ENCODE measurements at regions not wholly inside any gene's neighbourhood (a gene's known extent, or its start where the extent isn't known, plus 50 kb on each side); places are given as distances from the start of the nearest gene placed in this dataset.

DNA sequence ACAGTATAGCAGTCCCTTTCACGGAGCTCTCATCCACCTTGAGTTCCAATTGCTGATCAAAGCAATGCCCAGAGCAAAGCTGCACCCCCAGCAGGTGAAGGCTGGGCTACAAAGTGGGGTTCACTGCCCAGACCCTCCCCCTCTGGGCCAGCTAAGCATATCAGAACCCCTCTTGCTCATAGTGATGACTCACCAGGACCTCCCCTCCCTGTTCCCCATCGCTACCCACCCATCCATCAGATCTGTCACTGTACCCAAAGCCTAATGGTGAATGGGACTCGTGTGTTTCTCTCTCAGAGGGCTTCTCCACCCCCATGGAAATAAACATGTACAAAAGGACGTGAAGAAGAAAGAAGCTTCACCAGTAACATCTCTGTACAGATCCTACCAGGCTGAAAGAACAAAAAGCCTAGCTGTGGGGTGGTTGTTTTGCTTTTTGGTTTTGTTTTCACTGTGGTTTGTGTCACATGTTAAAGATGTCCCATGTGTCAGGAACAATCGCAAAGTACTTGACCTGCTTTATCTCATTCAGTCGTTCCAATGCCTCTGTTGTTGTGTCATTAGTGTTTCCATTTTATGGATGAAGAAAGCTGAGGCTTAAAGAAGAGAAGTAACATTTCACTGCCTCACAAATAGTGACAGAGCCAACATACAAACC is 518.5 kb downstream of the CD83 start:
- DNase-seq (ENCODE audit: low spot score), result no peak

- DNase-seq (ENCODE audit: low spot score), result no peak
Observed at GRCh38 chr6:14638435-14638905, 520.9 kb downstream of the CD83 start.

GRCh38 chr6:14638906-14639761 is 521.6 kb downstream of the CD83 start:
- DNase-seq (ENCODE audit: low spot score), result no peak

DNA sequence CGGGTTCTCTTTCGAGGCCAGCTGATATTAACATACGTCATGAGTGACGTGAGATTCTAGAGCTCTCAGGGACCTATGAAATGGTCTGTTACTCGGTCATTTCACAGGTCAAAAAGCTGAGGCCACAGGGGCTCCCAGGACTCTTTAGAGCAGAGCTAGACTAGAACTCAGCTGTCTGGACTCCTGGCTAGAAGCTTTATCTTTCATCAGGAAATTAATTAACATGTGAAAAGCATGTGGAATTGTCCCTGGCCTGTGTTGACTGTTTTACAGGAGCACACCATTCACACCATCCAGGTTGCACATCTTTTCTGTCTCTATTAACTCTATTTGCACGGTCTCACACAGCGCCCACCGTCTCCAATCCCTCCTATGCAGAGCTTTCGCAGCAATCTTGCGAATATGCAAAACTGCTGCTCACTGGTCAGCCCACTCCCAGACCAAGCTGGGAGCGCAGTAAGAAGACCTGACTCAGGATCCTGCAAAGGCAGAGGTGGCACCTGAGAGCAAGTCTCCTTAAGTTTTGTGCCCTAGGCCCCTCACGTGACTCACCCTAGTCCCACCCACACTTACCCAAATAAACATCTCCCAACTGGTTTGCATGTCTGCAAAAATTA is 522.5 kb downstream of the CD83 start:
- DNase-seq (ENCODE audit: low spot score), result no peak

- DNase-seq (ENCODE audit: low spot score), result no peak
Observed at GRCh38 chr6:14640631-14641030, 523.1 kb downstream of the CD83 start.

DNA sequence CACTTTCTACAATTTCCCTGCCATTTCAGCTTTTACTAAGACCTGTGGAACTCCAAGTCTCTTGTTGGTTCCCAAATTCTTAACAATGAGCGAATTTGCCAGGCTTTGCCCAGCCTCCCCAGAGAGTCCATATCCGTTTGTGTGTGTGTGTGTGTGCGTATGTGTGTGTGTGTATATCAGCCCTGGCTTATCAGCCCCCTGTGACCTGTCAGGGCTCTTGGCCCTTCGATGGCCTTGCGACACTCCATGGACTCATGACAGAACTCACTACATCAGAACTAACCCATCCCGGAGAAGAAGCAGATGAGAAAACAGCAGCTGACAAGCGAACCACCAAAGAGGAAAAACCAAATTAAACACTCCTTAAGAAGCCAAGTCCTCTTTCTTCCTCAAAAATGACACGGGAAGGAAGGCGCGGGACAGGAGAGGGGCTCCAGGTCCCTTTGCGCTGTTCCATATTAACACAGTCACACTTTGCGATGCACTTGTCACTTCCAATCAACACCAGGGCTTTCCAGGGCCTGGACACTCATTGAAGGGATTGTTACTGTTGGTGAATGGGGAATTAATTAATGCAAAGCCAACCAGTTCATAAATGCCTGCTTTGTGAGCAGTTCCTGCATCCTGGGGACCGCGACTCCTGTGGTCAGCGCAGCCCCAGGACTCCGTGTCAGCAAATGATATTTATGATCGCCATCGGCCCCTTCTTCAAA is 524.0 kb downstream of the CD83 start:
- DNase-seq (ENCODE audit: low spot score), result no peak

- DNase-seq (ENCODE audit: low spot score), result no peak
Observed at GRCh38 chr6:14642136-14642505, 524.5 kb downstream of the CD83 start.

GRCh38 chr6:14642842-14643241 is 525.3 kb downstream of the CD83 start:
- DNase-seq (ENCODE audit: low spot score), result no peak

- no peak for DNase-seq (ENCODE audit: low spot score)
Observed at GRCh38 chr6:14644381-14644780, 526.8 kb downstream of the CD83 start.

GRCh38 chr6:14645221-14645620 is 527.6 kb downstream of the CD83 start:
- no peak for DNase-seq (ENCODE audit: low spot score)

- no peak for DNase-seq (ENCODE audit: low spot score)
Observed at GRCh38 chr6:14645841-14646240, 528.3 kb downstream of the CD83 start.

DNA sequence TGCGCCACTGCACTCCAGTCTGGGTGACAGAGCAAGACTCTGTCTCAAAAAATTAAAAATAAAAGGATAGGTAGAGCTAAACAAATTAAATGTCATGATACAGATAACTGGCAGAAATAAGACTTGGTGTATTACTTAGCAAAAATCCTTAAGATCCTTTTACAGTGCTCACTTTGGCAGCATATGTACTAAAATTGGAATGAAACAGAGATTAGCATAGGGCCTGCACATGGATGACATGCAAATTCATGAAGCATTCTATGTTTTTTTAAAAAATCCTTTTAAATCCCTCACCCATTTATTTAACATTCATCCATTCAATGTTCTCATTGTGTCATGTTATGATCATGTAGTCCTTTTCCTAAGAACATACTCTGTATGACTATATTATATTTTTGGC is 528.8 kb downstream of the CD83 start:
- DNase-seq (ENCODE audit: low spot score), result no peak

DNA sequence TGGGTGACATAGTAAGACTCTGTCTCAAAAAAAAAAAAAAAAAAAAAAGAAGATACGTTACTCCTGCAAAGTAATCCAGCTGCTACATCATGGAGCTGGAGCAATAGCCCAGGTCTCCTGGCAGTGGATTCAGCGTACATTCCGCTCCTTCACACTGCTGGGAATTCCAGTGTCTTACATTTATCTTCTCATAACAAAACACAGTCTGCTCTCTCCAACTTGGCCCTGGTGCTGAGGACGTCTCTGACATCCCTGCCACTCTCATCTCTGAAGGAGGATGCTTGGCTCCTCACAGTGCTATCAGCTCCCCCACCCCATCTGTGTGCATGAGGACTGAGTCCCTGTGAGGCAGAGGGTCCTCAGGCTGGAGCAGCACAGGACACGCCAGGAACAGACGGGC is 529.8 kb downstream of the CD83 start:
- no peak for DNase-seq (ENCODE audit: low spot score)

DNA sequence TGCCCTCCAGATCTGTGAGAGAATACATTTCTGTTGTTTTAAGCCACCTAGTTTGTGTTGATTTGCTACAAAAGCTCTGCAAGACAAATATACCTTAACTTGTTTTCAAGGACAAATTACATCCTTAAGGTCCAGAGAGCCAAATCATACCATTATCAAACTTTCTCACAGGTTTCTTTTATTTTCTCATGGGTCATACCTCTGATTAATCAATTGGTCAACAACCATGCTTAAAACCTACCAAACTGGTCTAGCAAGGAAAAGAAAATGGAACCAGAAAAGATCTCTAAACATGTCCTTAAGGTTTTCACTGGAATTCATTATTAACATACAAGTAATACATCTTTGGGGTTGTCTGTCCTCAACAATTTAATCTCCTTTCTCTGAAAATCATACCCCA is 535.0 kb downstream of the CD83 start:
- DNase-seq (ENCODE audit: low spot score), result no peak

GRCh38 chr6:14655201-14656061 is 537.9 kb downstream of the CD83 start:
- DNase-seq (ENCODE audit: low spot score), result no peak

DNA sequence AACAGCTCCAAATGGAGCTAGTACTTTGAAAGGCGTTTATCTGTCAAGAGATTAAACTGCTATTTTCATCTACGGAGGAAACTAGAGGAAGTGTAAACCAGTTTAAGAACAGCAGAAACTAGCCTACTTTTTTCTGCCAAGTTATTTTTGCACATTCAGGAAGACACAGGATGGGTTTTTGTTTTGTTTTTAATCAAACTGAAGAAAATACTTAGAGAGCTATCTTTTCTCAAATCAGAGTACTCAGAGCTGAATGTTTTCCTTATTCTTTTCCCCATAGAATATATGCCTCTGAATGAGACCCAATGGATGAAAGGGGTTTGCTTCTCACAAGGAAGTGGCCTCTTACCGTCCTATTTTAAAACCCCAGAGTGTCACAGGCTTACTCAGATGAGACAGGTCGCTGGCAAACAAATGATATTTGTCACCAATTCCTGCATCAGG is 538.5 kb downstream of the CD83 start:
- no peak for DNase-seq (ENCODE audit: low spot score)

GRCh38 chr6:14656649-14657048 is 539.1 kb downstream of the CD83 start:
- DNase-seq (ENCODE audit: low spot score), result no peak

DNA sequence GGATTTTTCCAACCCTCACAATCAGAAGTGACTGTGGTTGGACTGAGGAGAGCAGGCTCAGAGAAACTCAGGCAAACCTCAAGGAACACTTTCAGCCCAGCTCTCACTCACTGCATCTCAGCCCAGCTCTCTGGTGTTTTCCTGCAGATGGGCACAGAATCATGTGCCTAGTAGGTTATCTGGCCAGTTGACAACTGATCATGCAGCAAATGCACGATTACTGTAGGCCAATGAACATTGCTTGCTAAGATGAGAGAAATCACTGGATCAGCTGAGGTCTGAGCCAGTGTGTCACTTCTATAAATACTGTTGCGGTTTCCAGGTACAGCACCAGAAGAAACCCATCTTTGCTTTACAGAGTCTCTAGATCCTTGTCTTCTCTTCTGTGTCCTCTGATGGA is 540.5 kb downstream of the CD83 start:
- DNase-seq (ENCODE audit: low spot score), result no peak

DNA sequence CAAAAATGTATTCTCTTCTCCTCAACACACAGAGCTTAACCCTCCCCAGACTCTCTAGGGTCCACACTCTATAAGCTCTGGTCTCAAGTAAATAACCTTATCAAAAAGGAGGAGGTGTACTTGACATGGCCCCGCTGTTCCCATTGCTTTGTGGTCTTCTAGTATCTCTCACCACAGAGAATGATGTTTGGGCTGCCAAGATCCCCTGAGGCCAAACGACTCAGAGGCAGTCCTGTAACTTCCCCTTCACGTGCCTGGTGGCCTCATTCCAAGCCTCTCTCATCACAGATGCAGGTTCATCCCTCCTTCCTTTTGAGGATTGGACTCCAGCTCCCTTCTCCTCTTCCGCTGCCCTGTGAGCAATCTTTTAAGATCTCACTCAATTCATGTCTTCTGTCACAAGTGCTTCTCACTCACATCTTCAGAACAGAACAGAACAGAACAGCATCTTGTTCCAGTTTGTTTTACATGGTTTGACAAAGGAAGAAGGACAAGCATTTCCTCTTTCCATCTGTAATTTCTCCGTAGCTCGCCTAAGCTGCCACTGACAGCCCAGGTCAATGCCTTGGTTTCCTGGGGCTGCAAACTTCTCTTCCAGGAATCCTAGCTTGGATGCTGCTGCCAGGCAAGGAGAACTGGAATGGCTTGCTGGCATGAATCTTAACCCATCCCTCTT is 541.5 kb downstream of the CD83 start:
- no peak for DNase-seq (ENCODE audit: low spot score)

DNA sequence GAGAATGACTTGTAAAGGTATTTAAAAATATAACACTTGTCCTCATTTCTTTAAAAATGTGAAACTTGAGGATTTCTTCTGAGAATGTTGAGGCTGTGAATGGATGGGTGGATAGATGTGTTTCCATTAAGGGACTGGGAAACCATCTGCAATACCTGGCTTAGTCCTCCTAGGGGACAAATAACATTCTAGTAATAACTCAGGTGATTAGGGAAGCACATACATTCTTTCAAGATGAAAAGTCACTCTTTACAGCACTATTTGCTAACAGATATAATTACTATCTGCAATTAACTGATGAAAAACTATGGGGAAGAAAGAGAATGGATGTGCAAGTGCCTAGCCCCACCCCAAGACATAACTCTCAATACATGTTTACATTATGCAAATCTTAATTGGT is 542.3 kb downstream of the CD83 start:
- no peak for DNase-seq (ENCODE audit: low spot score)
